ENCODE measurements at regions not wholly inside any gene's neighbourhood (a gene's known extent, or its start where the extent isn't known, plus 50 kb on each side); places are given as distances from the start of the nearest gene placed in this dataset.

- no peaks in the 10 kb centered on the region for H3K23me2 ChIP-seq (ENCODE audit: insufficient read length, low read depth, low read length, poor library complexity, severe bottlenecking)
- Mint-ChIP-seq H3K36me3 (ENCODE audit: insufficient read depth in 1 of 3, low read depth in 3 of 3) (peaks cover 0 to 4% (median 0%) of the 10 kb centered on the region in 3 experiments; a peak in 1 of 7 replicates), H3K27me3 (ENCODE audit: low read depth) (no peaks in the 10 kb centered on the region), H3K4me3 (no peak overlapping the region), H3K4me1 (peaks cover 46% of the 10 kb centered on the region in 2 experiments), H3K27ac (no peak overlapping the region), H3K9me3 (no peaks in the 10 kb centered on the region; a peak in 1 of 5 replicates)
- H3K9me3 ChIP-seq (ENCODE audit: control insufficient read depth, low read depth, low read length): no peaks in the 10 kb centered on the region
- no peak overlapping the region for H3K23ac ChIP-seq (ENCODE audit: insufficient read length, low read depth, low read length)
- H3K9ac ChIP-seq (ENCODE audit: extremely low read depth, insufficient read length, low read length): no peak overlapping the region
- H2AK5ac ChIP-seq (ENCODE audit: insufficient read length, low read length): no peak overlapping the region
- no peak overlapping the region for H3T11ph ChIP-seq (ENCODE audit: low read length)
- H4K5ac ChIP-seq (ENCODE audit: insufficient read length, low read depth, low read length): no peak overlapping the region
- no CpG with 5 or more reads among the region's 8 CpGs for WGBS (ENCODE audit: extremely low coverage, insufficient read length, low lambda C conversion rate)
- no peak overlapping the region for H2BK5ac ChIP-seq (ENCODE audit: insufficient read length, low read length)
- H3K27me3 ChIP-seq (ENCODE audit: insufficient read depth, low read length): no peaks in the 10 kb centered on the region
- no peak overlapping the region for H3K56ac ChIP-seq (ENCODE audit: insufficient read length, low read depth, low read length)
- H3K79me1 ChIP-seq (ENCODE audit: insufficient read depth, low read depth, low read length, poor library complexity, severe bottlenecking): no peaks in the 10 kb centered on the region
- H3K27ac ChIP-seq (ENCODE audit: insufficient read length, low read depth, low read length): no peak overlapping the region
- no peak overlapping the region for H2AFZ ChIP-seq (ENCODE audit: low read length)
- no peak for TF ChIP-seq CTCF (conservative IDR thresholded peaks at IDR 0.05)
- H4K20me1 ChIP-seq (ENCODE audit: control insufficient read depth, insufficient read depth, insufficient read length): no peaks in the 10 kb centered on the region
- no peak overlapping the region for H3K4ac ChIP-seq (ENCODE audit: low read depth, low read length)
- H2BK20ac ChIP-seq (ENCODE audit: low read depth, low read length, poor library complexity, severe bottlenecking): no peak overlapping the region
- H3K4me2 ChIP-seq (ENCODE audit: insufficient read depth, insufficient read length, low read length): no peak overlapping the region
- DNase-seq: no peak
- no peak overlapping the region for H2BK15ac ChIP-seq (ENCODE audit: low read depth, low read length)
- H3K18ac ChIP-seq (ENCODE audit: insufficient read length, low read depth, low read length): no peak overlapping the region
- H2BK120ac ChIP-seq (ENCODE audit: low read depth, low read length, poor library complexity, severe bottlenecking): no peak overlapping the region
- peaks cover 5% of the 10 kb centered on the region for H3K4me1 ChIP-seq (ENCODE audit: insufficient read depth, low read length)
- H3K79me2 ChIP-seq (ENCODE audit: insufficient read depth, low read length): no peaks in the 10 kb centered on the region
- no peak overlapping the region for H2BK12ac ChIP-seq (ENCODE audit: insufficient read length, low read depth, low read length)
- no peak overlapping the region for H4K91ac ChIP-seq (ENCODE audit: insufficient read length, low read depth, low read length)
- H4K8ac ChIP-seq (replicated peaks; ENCODE audit: insufficient read length, low read depth, low read length): no peak overlapping the region
- no peak overlapping the region for H3K14ac ChIP-seq (ENCODE audit: insufficient read depth, low read length)
Measured at GRCh38 chr2:144592500-144593256, 72.8 kb upstream of the ZEB2 start.
